ENCODE measurements at regions not wholly inside any gene's neighbourhood (a gene's known extent, or its start where the extent isn't known, plus 50 kb on each side); places are given as distances from the start of the nearest gene placed in this dataset.
"Not testable (repeated sequence)": the region's sequence is repeated elsewhere in the genome, so short reads cannot be mapped to it uniquely, and the experiment has no call there.

DNA sequence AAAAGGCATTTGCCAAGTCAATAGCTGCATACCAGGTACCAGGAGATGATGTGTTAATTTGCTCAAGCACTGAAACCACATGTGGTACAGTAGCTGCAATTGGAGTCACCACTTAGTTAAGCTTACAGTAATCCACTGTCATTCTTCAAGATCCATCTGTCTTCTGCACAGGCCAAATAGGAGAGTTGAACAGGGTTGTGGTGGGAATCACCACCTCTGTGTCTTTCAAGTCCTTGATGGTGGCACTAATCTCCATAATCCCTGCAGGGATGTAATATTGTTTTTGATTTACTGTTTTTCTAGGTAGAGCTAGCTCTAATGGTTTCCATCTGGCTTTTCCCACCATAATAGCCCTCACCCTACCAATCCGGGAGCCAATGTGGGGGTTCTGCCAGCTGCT lies 91.9 kb downstream of the FCRL5 start:
- no peak for DNase-seq (ENCODE audit: low spot score in 2 of 2)
- no peak overlapping the region for H3K27ac ChIP-seq
- no peaks in the 10 kb centered on the region for H3K4me1 ChIP-seq
- TF ChIP-seq POLR2AphosphoS5 (IDR thresholded peaks at IDR 0.05) (no peak), CTCF (IDR thresholded peaks at IDR 0.05) (no peak), POLR2A (IDR thresholded peaks at IDR 0.05) (no peak)
- H3K36me3 ChIP-seq: no peaks in the 10 kb centered on the region
- intact Hi-C loops (cut with DNase I; ENCODE audit: low total_unique reads): no loop called here
- H3K9me3 ChIP-seq: no peaks in the 10 kb centered on the region
- no peaks in the 10 kb centered on the region for H3K27me3 ChIP-seq
- H3K4me3 ChIP-seq: no peak overlapping the region

DNA sequence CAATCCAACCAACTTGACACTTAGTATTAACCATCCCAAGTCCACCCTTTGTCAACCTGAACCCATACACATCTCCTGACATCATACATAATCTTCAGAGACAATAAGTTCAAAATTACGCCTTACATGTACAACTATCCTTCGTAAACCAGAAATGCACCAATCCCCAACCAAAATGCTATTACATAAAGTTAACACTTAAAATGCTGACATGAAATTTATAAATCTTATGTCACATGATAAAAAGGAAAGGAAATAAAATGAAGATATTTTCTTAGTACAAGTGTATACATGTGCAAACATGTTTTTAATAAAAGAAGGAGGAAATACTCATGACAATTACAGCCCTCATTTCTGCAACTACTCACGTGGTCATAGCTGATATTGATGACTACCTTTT lies 95.0 kb downstream of the FCRL5 start:
- Histone ChIP-seq H3K36me3 (no peaks in the 10 kb centered on the region), H3K4me1 (no peaks in the 10 kb centered on the region), H3K9me3 (no peaks in the 10 kb centered on the region), H3K27ac (no peak overlapping the region), H3K27me3 (no peaks in the 10 kb centered on the region), H3K4me3 (no peak overlapping the region)
- DNase-seq (ENCODE audit: low spot score in 2 of 2): no peak
- TF ChIP-seq POLR2A (IDR thresholded peaks at IDR 0.05): no peak
- no peak for TF ChIP-seq CTCF (IDR thresholded peaks at IDR 0.05)
- no peak for TF ChIP-seq POLR2AphosphoS5 (IDR thresholded peaks at IDR 0.05)
- intact Hi-C loops (cut with DNase I; ENCODE audit: low total_unique reads): no loop called here

- TF ChIP-seq POLR2AphosphoS5 (IDR thresholded peaks at IDR 0.05) (no peak), POLR2A (IDR thresholded peaks at IDR 0.05) (no peak), CTCF (IDR thresholded peaks at IDR 0.05) (no peak)
- H3K27me3 ChIP-seq: no peaks in the 10 kb centered on the region
- no peak overlapping the region for H3K4me3 ChIP-seq
- no peaks in the 10 kb centered on the region for H3K36me3 ChIP-seq
- intact Hi-C loops (cut with DNase I; ENCODE audit: low total_unique reads): no loop called here
- no peaks in the 10 kb centered on the region for H3K9me3 ChIP-seq
- no peak for DNase-seq (ENCODE audit: low spot score in 2 of 2)
- no peak overlapping the region for H3K27ac ChIP-seq
- H3K4me1 ChIP-seq: no peaks in the 10 kb centered on the region
Observed at GRCh38 chr1:157455318-157455717, 97.0 kb downstream of the FCRL5 start.

DNA sequence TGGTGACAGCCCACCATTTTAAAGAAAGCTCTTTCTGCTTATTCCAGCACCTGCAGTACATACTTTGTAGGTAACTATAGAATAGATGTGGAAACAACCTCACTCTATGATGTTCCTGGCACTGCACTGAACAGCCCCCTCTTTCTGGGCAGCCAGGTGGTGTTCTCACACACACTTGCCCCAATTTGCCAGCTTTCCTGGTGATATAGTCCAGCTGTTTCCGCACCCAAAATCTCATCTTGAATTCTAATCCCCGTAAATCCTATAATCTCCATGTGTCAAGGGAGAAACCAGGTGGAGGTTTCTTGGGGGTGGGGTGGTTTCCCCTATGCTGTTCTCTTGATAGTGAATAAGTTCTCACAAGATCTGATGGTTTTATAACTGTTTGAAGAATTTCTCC lies 102.2 kb downstream of the FCRL5 start:
- intact Hi-C loops (cut with DNase I; ENCODE audit: low total_unique reads): no loop called here
- DNase-seq (ENCODE audit: low spot score in 2 of 2): no peak
- Histone ChIP-seq H3K36me3 (no peaks in the 10 kb centered on the region), H3K4me1 (no peaks in the 10 kb centered on the region), H3K4me3 (no peak overlapping the region), H3K9me3 (no peaks in the 10 kb centered on the region), H3K27me3 (no peaks in the 10 kb centered on the region), H3K27ac (no peak overlapping the region)
- TF ChIP-seq CTCF (IDR thresholded peaks at IDR 0.05): no peak
- TF ChIP-seq POLR2A (IDR thresholded peaks at IDR 0.05): no peak
- no peak for TF ChIP-seq POLR2AphosphoS5 (IDR thresholded peaks at IDR 0.05)

- H3K9me3 ChIP-seq: no peaks in the 10 kb centered on the region
- no peak overlapping the region for H3K27ac ChIP-seq
- H3K36me3 ChIP-seq: no peaks in the 10 kb centered on the region
- intact Hi-C loops (cut with DNase I; ENCODE audit: low total_unique reads): no loop called here
- DNase-seq (ENCODE audit: low spot score in 2 of 2): no peak
- H3K4me1 ChIP-seq: no peaks in the 10 kb centered on the region
- H3K27me3 ChIP-seq: no peaks in the 10 kb centered on the region
- no peak overlapping the region for H3K4me3 ChIP-seq
- TF ChIP-seq CTCF (IDR thresholded peaks at IDR 0.05): no peak
Observed at GRCh38 chr1:157448636-157449035, 103.7 kb downstream of the FCRL5 start.

DNA sequence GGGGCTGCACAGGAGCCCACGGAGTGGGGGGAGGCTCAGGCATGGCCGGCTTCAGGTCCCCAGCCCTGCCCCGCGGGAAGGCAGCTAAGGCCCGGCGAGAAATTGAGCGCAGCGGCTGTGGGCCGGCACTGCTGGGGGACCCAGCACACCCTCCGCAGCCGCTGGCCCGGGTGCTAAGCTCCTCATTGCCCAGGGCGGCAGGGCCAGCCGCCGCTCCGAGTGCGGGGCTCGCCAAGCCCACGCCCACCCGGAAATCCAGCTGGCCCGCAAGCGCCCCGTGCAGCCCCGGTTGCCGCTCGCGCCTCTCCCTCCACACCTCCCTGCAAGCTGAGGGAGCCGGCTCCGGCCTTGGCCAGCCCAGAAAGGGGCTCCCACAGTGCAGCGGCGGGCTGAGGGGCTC lies 106.0 kb downstream of the FCRL5 start:
- H3K36me3 ChIP-seq; intact Hi-C loops (cut with DNase I; ENCODE audit: low total_unique reads): not testable (repeated sequence)

DNA sequence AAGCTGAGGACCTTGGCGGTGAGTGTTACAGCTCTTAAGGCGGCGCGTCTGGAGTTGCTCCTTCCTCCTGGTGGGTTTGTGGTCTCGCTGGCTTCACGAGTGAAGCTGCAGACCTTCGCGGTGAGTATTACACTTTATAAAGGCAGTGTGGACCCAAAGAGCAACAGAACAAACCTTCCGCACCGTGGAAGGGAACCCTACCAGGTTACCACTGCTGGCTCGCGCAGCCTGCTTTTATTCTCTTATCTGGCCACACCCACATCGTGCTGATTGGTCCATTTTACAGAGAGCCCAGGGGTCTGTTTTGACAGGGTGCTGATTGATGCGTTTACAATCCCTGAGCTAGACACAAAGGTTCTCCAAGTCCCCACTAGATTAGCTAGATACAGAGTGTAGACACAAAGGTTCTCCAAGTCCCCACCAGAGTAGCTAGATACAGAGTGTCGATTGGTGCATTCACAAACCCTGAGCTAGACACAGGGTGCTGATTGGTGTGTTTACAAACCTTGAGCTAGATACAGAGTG lies 106.6 kb downstream of the FCRL5 start:
- H3K4me3 ChIP-seq; H3K27me3 ChIP-seq; H3K36me3 ChIP-seq; H3K27ac ChIP-seq; DNase-seq (ENCODE audit: low spot score in 2 of 2); intact Hi-C loops (cut with DNase I; ENCODE audit: low total_unique reads); H3K9me3 ChIP-seq; H3K4me1 ChIP-seq: not testable (repeated sequence)

More for the DNA sequence above, 106.0 kb downstream of the FCRL5 start:
- DNase-seq (ENCODE audit: low spot score in 2 of 2); H3K9me3 ChIP-seq; H3K27ac ChIP-seq; H3K4me3 ChIP-seq; H3K27me3 ChIP-seq; H3K4me1 ChIP-seq: not testable (repeated sequence)

All from breast epithelium (tissue), 4 donors.